Stimulated activated CD8-positive, alpha-beta memory T cell treated with anti-CD3 and anti-CD28 coated beads, Interleukin-4, amount 100 ng/mL, for 24 hours (primary cell): ENCODE measurements at regions not wholly inside any gene's neighbourhood (a gene's known extent, or its start where the extent isn't known, plus 50 kb on each side); places are given as distances from the start of the nearest gene placed in this dataset.
"Not testable (repeated sequence)": the region's sequence is repeated elsewhere in the genome, so short reads cannot be mapped to it uniquely, and the experiment has no call there.

Experiments
- DNase-seq: peaks from one replicate; pipeline ENCODE4 v3.0.0-alpha.2; 2020; ENCODE audit warnings: low read depth

GRCh38 chr3:82165266-82165665 lies 403.8 kb upstream of the GBE1 start:
- no peak for DNase-seq

- DNase-seq, result no peak
Measured at GRCh38 chr3:82163907-82164520, 402.6 kb upstream of the GBE1 start.

- DNase-seq, result no peak
Measured at GRCh38 chr3:82157952-82158351, 396.5 kb upstream of the GBE1 start.

GRCh38 chr3:82153892-82154291 lies 392.4 kb upstream of the GBE1 start:
- DNase-seq, result not testable (repeated sequence)

- DNase-seq, result no peak
Measured at GRCh38 chr3:82145742-82146141, 384.3 kb upstream of the GBE1 start.

DNA sequence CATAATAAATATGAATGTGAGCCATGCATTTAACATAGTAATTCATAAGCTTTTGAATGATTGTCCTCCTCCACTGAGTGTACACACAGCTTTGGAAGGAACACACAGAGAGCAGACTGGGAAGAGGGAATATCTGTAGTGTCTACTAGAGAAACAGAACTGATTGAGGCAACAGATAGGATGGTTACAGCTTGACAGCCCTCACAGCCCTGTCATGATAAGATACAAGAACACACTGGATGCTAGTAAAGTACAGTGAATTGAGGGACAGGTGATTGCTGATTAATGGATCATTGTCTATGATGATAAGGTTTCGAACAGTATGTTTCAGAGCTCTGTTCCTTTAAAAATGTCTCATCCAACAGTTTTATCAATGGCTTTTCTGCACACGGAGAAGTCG lies 383.4 kb upstream of the GBE1 start:
- no peak for DNase-seq

DNA sequence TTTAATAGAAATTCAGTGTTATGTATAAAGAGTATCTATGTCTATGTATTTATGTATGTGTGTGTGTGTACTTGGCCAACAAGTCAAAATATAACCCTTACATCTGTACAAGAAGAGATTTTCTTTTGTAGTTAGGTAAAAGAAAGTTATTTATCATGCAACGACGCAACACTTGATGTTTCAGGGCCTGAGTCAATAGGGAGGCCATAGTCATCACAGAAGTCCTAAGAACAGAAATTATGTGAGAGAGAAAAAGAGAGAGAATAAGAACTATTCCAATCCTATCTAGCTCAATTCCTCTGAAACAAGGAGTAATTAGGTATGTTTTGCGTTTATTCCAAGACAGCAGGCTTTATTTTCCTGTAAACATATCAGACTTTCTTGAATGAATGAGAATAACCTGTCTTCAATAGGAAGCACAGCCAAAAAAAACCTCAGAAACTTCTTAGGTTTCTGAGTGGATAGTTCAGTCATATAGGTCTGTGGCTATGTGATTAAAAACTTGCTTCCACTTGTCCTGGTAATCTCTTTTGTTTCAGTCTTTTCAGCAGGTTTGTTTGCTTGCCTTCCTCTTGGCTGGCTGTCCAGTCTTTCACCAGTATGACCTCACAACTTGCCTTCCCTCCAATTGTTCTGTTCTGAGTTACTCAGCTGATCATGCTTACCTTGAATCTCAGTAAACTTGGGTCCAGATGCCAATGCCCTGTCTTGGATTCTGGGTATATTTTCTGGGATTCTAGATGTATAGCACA lies 382.4 kb upstream of the GBE1 start:
- no peak for DNase-seq

DNA sequence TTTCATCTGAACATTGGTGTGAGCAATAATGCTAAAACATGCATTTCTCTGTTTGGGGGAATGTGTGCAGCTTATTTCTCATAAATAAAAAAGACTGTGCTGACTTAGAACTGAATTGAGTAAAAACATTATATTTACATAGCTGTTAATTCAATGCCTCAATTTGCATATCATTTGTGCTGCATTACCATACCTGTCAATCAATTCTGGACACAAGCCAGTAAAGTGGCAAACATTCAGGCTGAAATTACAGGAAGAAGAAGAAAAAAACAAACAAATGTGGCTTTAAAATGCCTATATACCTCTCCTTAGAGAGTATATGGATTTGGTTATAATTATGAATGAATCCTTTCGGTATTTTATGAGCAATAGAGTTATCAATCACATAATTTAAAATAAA lies 380.1 kb upstream of the GBE1 start:
- DNase-seq, result no peak

- DNase-seq, result no peak
Measured at GRCh38 chr3:82137861-82138260, 376.4 kb upstream of the GBE1 start.

- DNase-seq, result no peak
Measured at GRCh38 chr3:82137050-82137449, 375.6 kb upstream of the GBE1 start.

GRCh38 chr3:82133070-82133606 lies 371.7 kb upstream of the GBE1 start:
- peak; percentile 7 for DNase-seq

DNA sequence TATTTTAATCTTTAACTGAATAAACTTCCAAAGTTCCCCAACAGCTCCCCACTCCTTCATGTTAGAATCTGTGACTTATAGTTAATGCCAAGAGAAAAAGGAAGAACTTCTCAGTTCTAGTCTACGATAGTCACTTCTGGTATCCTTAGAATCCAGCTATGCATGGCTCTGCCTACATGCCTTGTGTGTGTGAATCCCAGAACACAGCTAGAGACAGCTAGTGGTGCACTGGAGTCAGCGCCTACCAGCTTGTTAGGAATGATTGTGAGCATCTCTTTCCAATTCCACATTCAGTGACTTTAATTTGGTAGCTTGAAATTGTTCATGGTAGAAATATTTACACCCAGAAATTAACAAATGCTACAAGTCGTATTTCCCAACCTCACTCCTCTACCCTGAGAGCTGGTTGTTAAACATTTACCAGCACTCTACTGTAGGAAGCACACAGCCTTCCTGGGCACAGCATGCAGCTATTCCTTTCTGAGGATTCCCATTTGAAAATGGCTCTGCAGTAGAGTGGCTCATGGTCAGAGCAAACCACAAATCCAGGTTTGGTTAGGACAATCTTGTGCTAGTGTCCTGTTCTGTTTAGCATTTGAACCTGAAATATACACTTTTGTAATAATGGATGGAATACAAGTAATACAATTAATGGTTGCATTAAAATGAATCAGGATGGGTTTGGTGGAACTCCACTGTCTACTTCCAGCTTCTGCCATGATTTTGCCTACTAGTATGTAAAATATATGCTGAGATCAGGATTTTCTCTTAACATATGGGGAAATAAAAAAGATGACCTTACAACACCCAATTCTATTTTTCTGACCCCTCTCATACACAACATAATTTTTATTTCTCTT lies 371.0 kb upstream of the GBE1 start:
- DNase-seq, result no peak

GRCh38 chr3:82130046-82130445 lies 368.6 kb upstream of the GBE1 start:
- no peak for DNase-seq

- DNase-seq, result no peak
Measured at GRCh38 chr3:82129221-82129801, 367.9 kb upstream of the GBE1 start.

- DNase-seq, result no peak
Measured at GRCh38 chr3:82128271-82128670, 366.8 kb upstream of the GBE1 start.

GRCh38 chr3:82122554-82123345 lies 361.3 kb upstream of the GBE1 start:
- no peak for DNase-seq

DNA sequence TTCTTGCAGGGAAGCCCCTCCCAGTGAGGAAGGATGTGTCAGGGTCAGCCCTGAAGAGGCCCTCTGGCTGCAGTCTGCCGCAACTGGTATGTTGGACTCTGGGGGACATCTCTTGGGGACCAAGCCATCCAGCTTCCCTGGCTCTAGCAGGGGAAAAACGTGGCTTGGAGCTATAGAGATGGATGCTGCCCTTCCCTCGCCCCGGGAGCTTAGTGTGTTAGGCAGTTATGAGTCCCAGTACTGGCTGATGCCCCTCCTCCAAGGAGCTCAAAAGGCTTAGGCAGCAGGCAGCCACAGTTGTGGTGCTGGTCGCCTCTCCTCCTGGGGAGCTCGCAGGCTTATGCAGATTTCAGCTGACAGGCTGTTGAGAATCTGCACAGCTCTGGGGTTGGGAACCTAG lies 353.1 kb upstream of the GBE1 start:
- DNase-seq, result no peak

DNA sequence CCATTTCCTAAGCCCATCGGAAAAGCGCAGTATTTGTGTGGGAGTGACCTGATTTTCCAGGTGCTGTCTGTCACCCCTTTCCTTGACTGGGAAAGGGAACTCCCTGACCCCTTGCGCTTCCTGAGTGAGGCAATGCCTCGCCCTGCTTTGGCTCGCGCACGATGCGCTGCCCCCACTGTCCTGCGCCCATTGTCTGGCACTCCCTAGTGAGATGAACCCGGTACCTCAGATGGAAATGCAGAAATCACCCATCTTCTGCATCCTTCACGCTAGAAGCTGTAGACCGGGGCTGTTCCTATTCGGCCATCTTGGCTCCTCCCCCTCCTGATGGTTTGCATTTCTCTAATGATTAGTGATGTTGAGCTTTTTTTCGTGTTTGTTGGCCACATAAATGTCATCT lies 349.3 kb upstream of the GBE1 start:
- DNase-seq, result not testable (repeated sequence)

DNA sequence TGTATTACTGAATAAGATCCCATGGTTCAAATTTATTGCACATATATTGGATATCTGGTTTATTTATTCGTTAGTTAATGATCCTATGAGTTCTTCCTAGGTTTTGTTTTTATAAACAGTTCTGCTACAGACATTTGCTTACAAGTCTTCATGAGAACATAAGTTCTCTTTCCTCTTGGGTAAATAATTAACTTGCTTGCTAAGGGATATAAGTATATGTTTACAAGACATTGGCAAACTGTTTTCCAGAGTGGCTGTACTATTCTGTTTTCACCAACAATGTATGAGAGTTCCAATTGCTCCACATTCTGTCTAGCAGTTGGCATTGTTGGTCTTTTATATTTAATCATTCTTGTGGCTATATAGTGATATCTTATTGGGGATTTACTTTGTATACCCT lies 341.8 kb upstream of the GBE1 start:
- no peak for DNase-seq

DNA sequence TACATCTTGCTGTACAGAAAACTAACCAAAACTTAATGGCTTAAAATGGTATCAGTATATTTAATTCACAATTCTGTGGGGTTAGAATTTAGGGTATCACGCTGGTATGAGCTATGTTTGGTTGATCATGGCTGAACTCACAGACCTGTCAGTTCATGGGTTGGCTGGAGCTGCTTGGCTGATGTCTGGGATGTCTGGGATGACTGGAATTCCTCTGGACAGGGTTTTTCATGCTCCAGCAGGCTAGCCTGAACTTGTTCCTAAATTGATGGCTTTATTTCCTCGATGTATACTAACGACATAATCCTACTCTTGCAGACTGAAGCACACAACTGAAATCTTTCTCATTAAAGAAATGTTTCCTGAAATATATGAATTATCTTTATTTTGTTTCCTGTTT lies 338.9 kb upstream of the GBE1 start:
- DNase-seq, result no peak

DNA sequence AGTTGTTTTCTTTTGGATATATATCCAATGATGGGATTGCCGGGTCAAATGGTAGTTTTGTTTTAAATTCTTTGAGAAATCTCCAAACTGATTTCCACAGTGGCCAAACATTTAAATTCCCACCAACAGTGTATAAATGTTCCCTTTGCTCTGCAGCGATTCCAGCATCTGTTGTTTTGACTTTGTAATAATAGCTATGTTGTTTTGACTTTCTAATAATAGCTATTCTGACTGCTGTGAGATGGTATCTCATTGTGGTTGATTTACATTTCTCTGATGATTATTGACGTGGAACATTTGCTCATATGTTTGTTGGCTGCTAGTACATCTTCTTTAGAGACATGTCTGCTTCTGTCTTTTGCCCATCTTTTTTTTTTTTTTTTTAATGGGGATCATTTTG lies 332.2 kb upstream of the GBE1 start:
- DNase-seq, result no peak

DNA sequence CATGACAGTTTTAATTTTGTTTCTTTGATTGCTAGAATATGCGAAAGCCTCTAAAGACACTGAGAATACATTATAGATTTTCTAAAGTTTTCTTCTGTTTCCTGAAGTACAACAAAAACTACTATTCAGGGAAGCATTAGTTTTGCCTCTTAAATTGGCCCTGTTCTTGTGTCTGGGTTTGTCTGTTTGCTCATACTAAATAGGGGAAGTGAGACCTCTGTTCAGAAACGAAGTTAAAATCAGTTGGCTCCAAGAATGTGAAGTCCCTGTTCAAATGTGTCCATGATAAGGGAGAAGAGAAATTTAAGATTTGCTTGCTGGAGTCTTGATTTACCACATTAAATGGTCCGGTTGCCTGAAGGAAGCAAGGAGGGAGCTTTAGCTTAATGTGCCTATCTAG lies 327.3 kb upstream of the GBE1 start:
- no peak for DNase-seq
